GM12878 (cell line): ENCODE measurements at regions not wholly inside any gene's neighbourhood (a gene's known extent, or its start where the extent isn't known, plus 50 kb on each side); places are given as distances from the start of the nearest gene placed in this dataset.

Experiments
- MXI1 ChIP-seq: fragments of 150-350 bp; IDR thresholded peaks from 2 replicates; pipeline ENCODE4 v1.6.1; 2011; ENCODE audit warnings: low read depth, mild to moderate bottlenecking, inconsistent platforms, low read length, improper control_type of control experiment
- POLR2A ChIP-seq: IDR thresholded peaks from 2 replicates; pipeline ENCODE4 v1.6.1; 2011; ENCODE audit warnings: low read depth, mild to moderate bottlenecking, low read length
- TF ChIP-seq, protein P1 (sequence below), 3 experiments: IDR thresholded peaks in 2 of 3; conservative IDR thresholded peaks in 1 of 3; 2 replicates each; pipeline ENCODE4 v1.5.1; 2011; ENCODE audit warnings: low read depth in 3 of 3, low read length in 3 of 3, mild to moderate bottlenecking in 3 of 3, control low read depth in 2 of 3, moderate library complexity in 2 of 3, inconsistent platforms in 1 of 3, mixed read lengths in 1 of 3; ENCODE audit not compliant: control insufficient read depth in 2 of 3, insufficient read depth in 1 of 3; ENCODE audit errors: extremely low read depth in 1 of 3

DNA sequence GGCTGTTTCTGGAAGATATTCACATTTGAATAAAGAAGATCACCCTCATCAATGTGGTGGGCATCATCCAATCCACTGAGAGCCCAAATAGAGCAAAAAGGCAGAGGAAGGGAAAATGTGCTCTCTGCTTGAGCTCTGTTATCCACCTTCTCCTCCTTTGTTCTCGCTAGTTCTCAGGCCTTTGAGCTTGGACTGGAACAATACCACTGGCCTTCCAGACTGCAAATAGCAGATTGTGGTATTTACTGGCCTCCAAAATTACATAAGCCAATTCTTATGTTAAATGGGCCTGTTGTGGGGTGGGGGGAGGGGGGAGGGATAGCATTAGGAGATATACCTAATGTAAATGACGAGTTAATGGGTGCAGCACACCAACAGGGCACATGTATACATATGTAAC lies 219.3 kb downstream of the C1orf94 start:
- TF ChIP-seq MXI1 = no peak
- TF ChIP-seq, protein P1, sequence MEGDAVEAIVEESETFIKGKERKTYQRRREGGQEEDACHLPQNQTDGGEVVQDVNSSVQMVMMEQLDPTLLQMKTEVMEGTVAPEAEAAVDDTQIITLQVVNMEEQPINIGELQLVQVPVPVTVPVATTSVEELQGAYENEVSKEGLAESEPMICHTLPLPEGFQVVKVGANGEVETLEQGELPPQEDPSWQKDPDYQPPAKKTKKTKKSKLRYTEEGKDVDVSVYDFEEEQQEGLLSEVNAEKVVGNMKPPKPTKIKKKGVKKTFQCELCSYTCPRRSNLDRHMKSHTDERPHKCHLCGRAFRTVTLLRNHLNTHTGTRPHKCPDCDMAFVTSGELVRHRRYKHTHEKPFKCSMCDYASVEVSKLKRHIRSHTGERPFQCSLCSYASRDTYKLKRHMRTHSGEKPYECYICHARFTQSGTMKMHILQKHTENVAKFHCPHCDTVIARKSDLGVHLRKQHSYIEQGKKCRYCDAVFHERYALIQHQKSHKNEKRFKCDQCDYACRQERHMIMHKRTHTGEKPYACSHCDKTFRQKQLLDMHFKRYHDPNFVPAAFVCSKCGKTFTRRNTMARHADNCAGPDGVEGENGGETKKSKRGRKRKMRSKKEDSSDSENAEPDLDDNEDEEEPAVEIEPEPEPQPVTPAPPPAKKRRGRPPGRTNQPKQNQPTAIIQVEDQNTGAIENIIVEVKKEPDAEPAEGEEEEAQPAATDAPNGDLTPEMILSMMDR (IDR thresholded peaks at IDR 0.05 in 2 of 3, conservative IDR thresholded peaks at IDR 0.05 in 1 of 3; ENCODE audit: control insufficient read depth in 2 of 3, extremely low read depth in 1 of 3, insufficient read depth in 1 of 3, low read depth in 3 of 3, low read length in 3 of 3) = no peak
- no peak for TF ChIP-seq POLR2A
